Ascending aorta (tissue), 2 donors: ENCODE measurements at regions not wholly inside any gene's neighbourhood (a gene's known extent, or its start where the extent isn't known, plus 50 kb on each side); places are given as distances from the start of the nearest gene placed in this dataset.
A peak's percentile ranks its signal among the peaks of the same experiment; 100 is the strongest.
"Not testable (repeated sequence)": the region's sequence is repeated elsewhere in the genome, so short reads cannot be mapped to it uniquely, and the experiment has no call there.

Source experiments
- DNase-seq, 2 donors: peaks; one replicate each; pipeline ENCODE4 v3.0.0-alpha.2; 2019; ENCODE audit warnings: low spot score in 2 of 2
- H3K27ac ChIP-seq, 2 donors: fragments of 200-600 bp; sonication (generic); one replicate each; pipeline ENCODE4 v1.5.1; 2016 to 2017; ENCODE audit warnings: mild to moderate bottlenecking in 1 of 2
- H3K27me3 ChIP-seq: fragments of 200-600 bp; sonication (generic); one replicate; pipeline ENCODE4 v1.5.1; 2017
- H3K36me3 ChIP-seq, 2 donors: fragments of 200-600 bp; sonication (generic); one replicate each; pipeline ENCODE4 v1.5.1; 2016
- H3K4me1 ChIP-seq, 2 donors: fragments of 200-600 bp; sonication (generic); one replicate each; pipeline ENCODE4 v1.5.1; 2016 to 2017; ENCODE audit warnings: mild to moderate bottlenecking in 1 of 2
- H3K4me3 ChIP-seq, 2 donors: fragments of 200-600 bp; sonication (generic); one replicate each; pipeline ENCODE4 v1.5.1; 2016 to 2017; ENCODE audit warnings: mild to moderate bottlenecking in 1 of 2
- H3K9me3 ChIP-seq, 2 donors: fragments of 200-600 bp; sonication (generic); one replicate each; pipeline ENCODE4 v1.5.1; 2016
- intact Hi-C: fragments of 100-400 bp; cut with DNase I; formaldehyde crosslinking; loops from one replicate; pipeline ENCODE4 v1.15.1; 2023

- H3K4me1 ChIP-seq, DNase-seq, intact Hi-C loops, H3K27ac ChIP-seq, H3K27me3 ChIP-seq, H3K9me3 ChIP-seq, H3K36me3 ChIP-seq: not testable (repeated sequence)
- H3K4me3 ChIP-seq = peak overlapping the region; percentile 34 to 47
Measured at GRCh38 chr1:148049115-148049496, 103.0 kb downstream of the NBPF11 start.

- H3K4me3 ChIP-seq = peak overlapping the region; percentile 34 to 47
- H3K36me3 ChIP-seq, intact Hi-C loops, H3K27ac ChIP-seq, H3K27me3 ChIP-seq, H3K4me1 ChIP-seq, H3K9me3 ChIP-seq, DNase-seq: not testable (repeated sequence)
Measured at GRCh38 chr1:148048423-148049114, 103.5 kb downstream of the NBPF11 start.

GRCh38 chr1:148045872-148046271, 106.2 kb downstream of the NBPF11 start:
- H3K9me3 ChIP-seq, H3K36me3 ChIP-seq, H3K27me3 ChIP-seq, H3K4me1 ChIP-seq, intact Hi-C loops, H3K4me3 ChIP-seq, H3K27ac ChIP-seq, DNase-seq: not testable (repeated sequence)

GRCh38 chr1:148044495-148044894, 107.6 kb downstream of the NBPF11 start:
- H3K4me1 ChIP-seq, H3K27me3 ChIP-seq, H3K4me3 ChIP-seq, H3K27ac ChIP-seq, DNase-seq, H3K9me3 ChIP-seq, H3K36me3 ChIP-seq, intact Hi-C loops: not testable (repeated sequence)
